K562 (cell line): ENCODE measurements at regions not wholly inside any gene's neighbourhood (a gene's known extent, or its start where the extent isn't known, plus 50 kb on each side); places are given as distances from the start of the nearest gene placed in this dataset.

Experiments used
- ATAC-seq: fragments of 200-7000 bp; cut with Tn5 transposase; 3 replicates; pipeline ENCODE4 v1.9.1; 2020; ENCODE audit warnings: moderate library complexity
- BruUV-seq: library from RNA; stranded (reverse); fragments of 400-500 nt; replicated peaks from 2 replicates; lab custom pipeline; 2021; lab: Mats Ljungman, UMichigan
- CTCF ChIA-PET: fragments of 300-600 bp; formaldehyde crosslinking; extraction: SDS; loops from one replicate; lab custom pipeline; 2021; ENCODE audit warnings: low intra/inter-chr PET ratio; lab: Yijun Ruan, JAX
- POLR2A ChIA-PET: fragments of 300-600, 350-650 bp; sonication (Branson Sonifier 250); formaldehyde crosslinking; extraction: SDS; loops from one replicate; lab custom pipeline; 2021; ENCODE audit warnings: antibody characterized with exemption, inconsistent platforms; lab: Yijun Ruan, JAX
- DNase-seq, 4 experiments: peaks; one replicate each; pipeline versions ENCODE4 v3.0.0 to v3.0.0-alpha.2; 2011 to 2018; ENCODE audit warnings: low spot score in 3 of 4, mixed read lengths in 3 of 4; ENCODE audit errors: extremely low read depth in 1 of 4
- FAIRE-seq: peaks from 2 replicates; lab custom pipeline; 2011; peaks lifted over from hg19 to GRCh38; lab: Jason Lieb, UNC
- H2AFZ ChIP-seq: 2 replicates; pipeline ENCODE4 v1.6.0; 2011; ENCODE audit warnings: low read depth, low read length, control low read depth, inconsistent platforms
- H3K27ac ChIP-seq: fragments of 200-600 bp; 3 replicates; pipeline ENCODE4 v1.8.0; 2011; ENCODE audit warnings: low read depth, mild to moderate bottlenecking, control low read depth, inconsistent platforms, low read length, moderate library complexity, mixed read lengths; ENCODE audit errors: extremely low read depth
- H3K27me3 ChIP-seq, 2 experiments: fragments of 300-600 bp in 1 of 2; 2 replicates in 1 of 2; 3 replicates in 1 of 2; pipeline versions ENCODE4 v1.6.0 to v1.8.0; 2011; ENCODE audit warnings: inconsistent platforms in 2 of 2, low read length in 2 of 2, mild to moderate bottlenecking in 1 of 2, mixed read lengths in 1 of 2, moderate library complexity in 1 of 2; ENCODE audit not compliant: control insufficient read depth in 2 of 2, insufficient read depth in 2 of 2
- H3K36me3 ChIP-seq: fragments of 300-600 bp; 3 replicates; pipeline ENCODE4 v1.8.0; 2011; ENCODE audit warnings: mild to moderate bottlenecking, low read length, inconsistent platforms; ENCODE audit not compliant: control insufficient read depth, insufficient read depth
- H3K4me1 ChIP-seq, 2 experiments: fragments of 200-600 bp in 1 of 2; replicated peaks in 1 of 2; 2 replicates in 1 of 2; 3 replicates in 1 of 2; pipeline versions ENCODE4 v1.5.1 to v1.8.0; 2011; ENCODE audit warnings: inconsistent platforms in 2 of 2, low read length in 2 of 2, mild to moderate bottlenecking in 1 of 2, mixed read lengths in 1 of 2, moderate library complexity in 1 of 2; ENCODE audit not compliant: control insufficient read depth in 2 of 2, insufficient read depth in 2 of 2
- H3K4me2 ChIP-seq: 2 replicates; pipeline ENCODE4 v1.6.1; 2011; ENCODE audit warnings: low read length, control low read depth, inconsistent platforms, mixed read lengths; ENCODE audit not compliant: insufficient read depth
- H3K4me3 ChIP-seq: fragments of 200-600 bp; sonication (generic), shearing (Covaris generic); 2 replicates; pipeline ENCODE4 v1.5.1; 2016; ENCODE audit warnings: control low read depth, inconsistent platforms
- H3K79me2 ChIP-seq: fragments of 200-600 bp; 3 replicates; pipeline ENCODE4 v1.8.0; 2011; ENCODE audit warnings: low read length, inconsistent platforms; ENCODE audit not compliant: control insufficient read depth, insufficient read depth
- H3K9ac ChIP-seq, 2 experiments: 2 replicates each; pipeline versions ENCODE4 v1.6.0 to v1.6.1; 2011; ENCODE audit warnings: low read depth in 2 of 2, low read length in 2 of 2, control low read depth in 1 of 2, inconsistent platforms in 1 of 2, mild to moderate bottlenecking in 1 of 2, mixed read lengths in 1 of 2; ENCODE audit not compliant: insufficient read depth in 1 of 2
- H3K9me1 ChIP-seq: one replicate; pipeline ENCODE4 v1.6.0; 2011; ENCODE audit warnings: inconsistent platforms, mild to moderate bottlenecking, low read length, moderate library complexity; ENCODE audit not compliant: control insufficient read depth, insufficient read depth
- H3K9me3 ChIP-seq: replicated peaks from 2 replicates; pipeline ENCODE4 v1.5.1; 2011; ENCODE audit warnings: low read depth, low read length, inconsistent platforms; ENCODE audit not compliant: control insufficient read depth, insufficient read depth
- H4K20me1 ChIP-seq: replicated peaks from 2 replicates; pipeline ENCODE4 v1.6.1; 2011; ENCODE audit warnings: low read length, inconsistent platforms, mixed read lengths; ENCODE audit not compliant: control insufficient read depth, insufficient read depth
- CTBP1 ChIP-seq: fragments of 450-650 bp; IDR thresholded peaks from 2 replicates; pipeline ENCODE4 v1.6.1; 2016; ENCODE audit warnings: borderline replicate concordance
- E2F3 ChIP-seq: fragments of 250-450 bp; sonication (Bioruptor Pico); IDR thresholded peaks from 2 replicates; pipeline ENCODE4 v1.4.0; 2020; ENCODE audit warnings: mild to moderate bottlenecking
- GATA2 ChIP-seq: sonication (generic); formaldehyde crosslinking; IDR thresholded peaks from 2 replicates; pipeline ENCODE4 v1.4.0; 2020; ENCODE audit warnings: mild to moderate bottlenecking, missing genetic modification reagents
- LCOR ChIP-seq: sonication (generic); formaldehyde crosslinking; IDR thresholded peaks from 2 replicates; pipeline ENCODE4 v1.8.0; 2022; ENCODE audit warnings: mild to moderate bottlenecking, missing genetic modification reagents
- PHTF2 ChIP-seq: fragments of 250-450 bp; sonication (Bioruptor Pico); IDR thresholded peaks from 2 replicates; pipeline ENCODE4 v1.5.0; 2021; ENCODE audit warnings: mild to moderate bottlenecking
- RHOXF2B ChIP-seq: fragments of 250-450 bp; sonication (Bioruptor Pico); conservative IDR thresholded peaks from 2 replicates; pipeline ENCODE4 v1.5.1; 2021
- SMAD4 ChIP-seq: fragments of 250-450 bp; sonication (Bioruptor Pico); conservative IDR thresholded peaks from 2 replicates; pipeline ENCODE4 v1.8.0; 2021; ENCODE audit warnings: inconsistent platforms, mild to moderate bottlenecking, moderate library complexity
- SRSF9 ChIP-seq: fragments of 200-400 bp; formaldehyde crosslinking; IDR thresholded peaks from 2 replicates; pipeline ENCODE4 v1.6.1; 2017; ENCODE audit warnings: low read depth, low read length, borderline replicate concordance
- ZFP1 ChIP-seq: fragments of 450-650 bp; formaldehyde crosslinking; IDR thresholded peaks from 2 replicates; pipeline ENCODE4 v1.4.0; 2020; ENCODE audit warnings: mild to moderate bottlenecking, mixed read lengths
- ZNF696 ChIP-seq: fragments of 250-450 bp; sonication (Bioruptor Pico); conservative IDR thresholded peaks from 2 replicates; pipeline ENCODE4 v1.4.0; 2020; ENCODE audit warnings: mild to moderate bottlenecking, moderate library complexity
- WGBS: fragments of 100-300 bp; shearing (Covaris generic); methylation state at CpG from one replicate; pipeline ENCODE4 v1.1.6; 2016; ENCODE audit warnings: low coverage, mixed read lengths; ENCODE audit not compliant: insufficient coverage; ENCODE audit errors: missing lambda C conversion rate; 5-methylcytosine and 5-hydroxymethylcytosine counted together
- in situ Hi-C: fragments of 300-500 bp; cut with MboI; formaldehyde crosslinking; loops from 4 replicates; pipeline ENCODE4 v1.15.0; 2018; ENCODE audit warnings: inconsistent platforms, mixed read lengths
- intact Hi-C: fragments of 100-400 bp; cut with micrococcal nuclease; formaldehyde crosslinking; loops from 2 replicates; pipeline ENCODE4 v1.14.2; 2022
- TF ChIP-seq, protein P1 (sequence below): fragments of 250-450 bp; sonication (Bioruptor Pico); IDR thresholded peaks from 2 replicates; pipeline ENCODE4 v1.8.0; 2021; ENCODE audit warnings: moderate library complexity, mild to moderate bottlenecking, inconsistent platforms
- TF ChIP-seq, protein P2 (sequence below): sonication (generic); formaldehyde crosslinking; IDR thresholded peaks from 2 replicates; pipeline ENCODE4 v1.8.0; 2022; ENCODE audit warnings: mild to moderate bottlenecking, low read depth, missing genetic modification reagents
- TF ChIP-seq, protein P3 (sequence below): IDR thresholded peaks from 2 replicates; pipeline ENCODE4 v1.6.1; 2011; ENCODE audit not compliant: insufficient read length; ENCODE audit errors: extremely low read depth
- TF ChIP-seq, protein P4 (sequence below): sonication (generic); formaldehyde crosslinking; IDR thresholded peaks from 2 replicates; pipeline ENCODE4 v1.8.0; 2023; ENCODE audit warnings: missing genetic modification reagents, mild to moderate bottlenecking, borderline replicate concordance

DNA sequence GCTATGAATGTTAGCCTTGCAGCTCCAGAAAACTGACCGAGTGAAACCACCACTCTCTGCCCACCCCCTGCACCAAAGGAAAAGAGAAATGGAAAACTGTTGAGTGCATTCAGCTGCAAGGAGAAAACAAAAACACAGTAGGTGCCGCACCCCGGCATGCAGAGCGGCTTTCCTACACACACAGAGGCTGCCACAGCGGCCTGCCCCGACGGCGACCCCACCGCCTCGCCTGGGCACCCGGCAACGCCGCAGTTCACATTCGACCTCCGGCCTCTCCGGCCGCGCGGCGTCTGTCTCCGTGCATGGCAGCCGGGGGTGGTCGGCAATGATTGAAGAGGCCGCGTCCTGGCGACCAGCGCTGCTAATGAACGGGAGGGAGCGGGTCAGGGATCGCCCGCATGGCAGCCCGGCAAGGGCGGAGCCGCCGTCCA is 417.1 kb upstream of the SALL3 start:
- CTCF ChIA-PET, result no interaction called here
- no peak for ATAC-seq
- BruUV-seq, result no TSS peak
- no peak for TF ChIP-seq GATA2
- no peak for TF ChIP-seq SMAD4 (CRISPR knock-in tag)
- no peak for TF ChIP-seq ZNF696 (CRISPR knock-in tag)
- TF ChIP-seq, protein P1, sequence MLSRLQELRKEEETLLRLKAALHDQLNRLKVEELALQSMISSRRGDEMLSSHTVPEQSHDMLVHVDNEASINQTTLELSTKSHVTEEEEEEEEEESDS, result no peak
- TF ChIP-seq SRSF9, result no peak
- no peak for TF ChIP-seq LCOR (CRISPR knock-in tag)
- TF ChIP-seq, protein P2, sequence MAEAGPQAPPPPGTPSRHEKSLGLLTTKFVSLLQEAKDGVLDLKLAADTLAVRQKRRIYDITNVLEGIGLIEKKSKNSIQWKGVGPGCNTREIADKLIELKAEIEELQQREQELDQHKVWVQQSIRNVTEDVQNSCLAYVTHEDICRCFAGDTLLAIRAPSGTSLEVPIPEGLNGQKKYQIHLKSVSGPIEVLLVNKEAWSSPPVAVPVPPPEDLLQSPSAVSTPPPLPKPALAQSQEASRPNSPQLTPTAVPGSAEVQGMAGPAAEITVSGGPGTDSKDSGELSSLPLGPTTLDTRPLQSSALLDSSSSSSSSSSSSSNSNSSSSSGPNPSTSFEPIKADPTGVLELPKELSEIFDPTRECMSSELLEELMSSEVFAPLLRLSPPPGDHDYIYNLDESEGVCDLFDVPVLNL (CRISPR knock-in tag), result no peak
- no peak for TF ChIP-seq ZFP1 (CRISPR knock-in tag)
- TF ChIP-seq, protein P3, sequence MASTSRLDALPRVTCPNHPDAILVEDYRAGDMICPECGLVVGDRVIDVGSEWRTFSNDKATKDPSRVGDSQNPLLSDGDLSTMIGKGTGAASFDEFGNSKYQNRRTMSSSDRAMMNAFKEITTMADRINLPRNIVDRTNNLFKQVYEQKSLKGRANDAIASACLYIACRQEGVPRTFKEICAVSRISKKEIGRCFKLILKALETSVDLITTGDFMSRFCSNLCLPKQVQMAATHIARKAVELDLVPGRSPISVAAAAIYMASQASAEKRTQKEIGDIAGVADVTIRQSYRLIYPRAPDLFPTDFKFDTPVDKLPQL, result no peak
- no peak for TF ChIP-seq PHTF2 (CRISPR knock-in tag)
- TF ChIP-seq, protein P4, sequence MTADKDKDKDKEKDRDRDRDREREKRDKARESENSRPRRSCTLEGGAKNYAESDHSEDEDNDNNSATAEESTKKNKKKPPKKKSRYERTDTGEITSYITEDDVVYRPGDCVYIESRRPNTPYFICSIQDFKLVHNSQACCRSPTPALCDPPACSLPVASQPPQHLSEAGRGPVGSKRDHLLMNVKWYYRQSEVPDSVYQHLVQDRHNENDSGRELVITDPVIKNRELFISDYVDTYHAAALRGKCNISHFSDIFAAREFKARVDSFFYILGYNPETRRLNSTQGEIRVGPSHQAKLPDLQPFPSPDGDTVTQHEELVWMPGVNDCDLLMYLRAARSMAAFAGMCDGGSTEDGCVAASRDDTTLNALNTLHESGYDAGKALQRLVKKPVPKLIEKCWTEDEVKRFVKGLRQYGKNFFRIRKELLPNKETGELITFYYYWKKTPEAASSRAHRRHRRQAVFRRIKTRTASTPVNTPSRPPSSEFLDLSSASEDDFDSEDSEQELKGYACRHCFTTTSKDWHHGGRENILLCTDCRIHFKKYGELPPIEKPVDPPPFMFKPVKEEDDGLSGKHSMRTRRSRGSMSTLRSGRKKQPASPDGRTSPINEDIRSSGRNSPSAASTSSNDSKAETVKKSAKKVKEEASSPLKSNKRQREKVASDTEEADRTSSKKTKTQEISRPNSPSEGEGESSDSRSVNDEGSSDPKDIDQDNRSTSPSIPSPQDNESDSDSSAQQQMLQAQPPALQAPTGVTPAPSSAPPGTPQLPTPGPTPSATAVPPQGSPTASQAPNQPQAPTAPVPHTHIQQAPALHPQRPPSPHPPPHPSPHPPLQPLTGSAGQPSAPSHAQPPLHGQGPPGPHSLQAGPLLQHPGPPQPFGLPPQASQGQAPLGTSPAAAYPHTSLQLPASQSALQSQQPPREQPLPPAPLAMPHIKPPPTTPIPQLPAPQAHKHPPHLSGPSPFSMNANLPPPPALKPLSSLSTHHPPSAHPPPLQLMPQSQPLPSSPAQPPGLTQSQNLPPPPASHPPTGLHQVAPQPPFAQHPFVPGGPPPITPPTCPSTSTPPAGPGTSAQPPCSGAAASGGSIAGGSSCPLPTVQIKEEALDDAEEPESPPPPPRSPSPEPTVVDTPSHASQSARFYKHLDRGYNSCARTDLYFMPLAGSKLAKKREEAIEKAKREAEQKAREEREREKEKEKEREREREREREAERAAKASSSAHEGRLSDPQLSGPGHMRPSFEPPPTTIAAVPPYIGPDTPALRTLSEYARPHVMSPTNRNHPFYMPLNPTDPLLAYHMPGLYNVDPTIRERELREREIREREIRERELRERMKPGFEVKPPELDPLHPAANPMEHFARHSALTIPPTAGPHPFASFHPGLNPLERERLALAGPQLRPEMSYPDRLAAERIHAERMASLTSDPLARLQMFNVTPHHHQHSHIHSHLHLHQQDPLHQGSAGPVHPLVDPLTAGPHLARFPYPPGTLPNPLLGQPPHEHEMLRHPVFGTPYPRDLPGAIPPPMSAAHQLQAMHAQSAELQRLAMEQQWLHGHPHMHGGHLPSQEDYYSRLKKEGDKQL, result no peak
- no peak for TF ChIP-seq CTBP1
- TF ChIP-seq RHOXF2B, result no peak
- no peak for TF ChIP-seq E2F3 (CRISPR knock-in tag)

More for the DNA sequence above, 417.1 kb upstream of the SALL3 start:
- peaks cover 0 to 3% of the 10 kb centered on the region in 2 experiments; a peak in 1 of 5 replicates for H3K4me1 ChIP-seq
- WGBS, result 27% methylated on average over 17 of the region's 35 CpGs
- no peak overlapping the region for H3K4me3 ChIP-seq
- intact Hi-C loops, result no loop called here
- peaks cover 0 to 14% of the 10 kb centered on the region in 2 experiments; a peak in 2 of 5 replicates for H3K27me3 ChIP-seq
- no peak overlapping the region for H3K4me2 ChIP-seq
- no peak overlapping the region for H2AFZ ChIP-seq
- no peaks in the 10 kb centered on the region for H3K36me3 ChIP-seq
- in situ Hi-C loops, result no loop called here
- no peak overlapping the region for H3K27ac ChIP-seq
- H3K9me1 ChIP-seq, result no peaks in the 10 kb centered on the region
- DNase-seq (no peak), FAIRE-seq (no peak)
- no peaks in the 10 kb centered on the region for H4K20me1 ChIP-seq
- no peak overlapping the region for H3K9ac ChIP-seq
- no peaks in the 10 kb centered on the region for H3K9me3 ChIP-seq
- POLR2A ChIA-PET, result no interaction called here
- H3K79me2 ChIP-seq, result no peaks in the 10 kb centered on the region
